ENCODE measurements at regions not wholly inside any gene's neighbourhood (a gene's known extent, or its start where the extent isn't known, plus 50 kb on each side); places are given as distances from the start of the nearest gene placed in this dataset.

DNA sequence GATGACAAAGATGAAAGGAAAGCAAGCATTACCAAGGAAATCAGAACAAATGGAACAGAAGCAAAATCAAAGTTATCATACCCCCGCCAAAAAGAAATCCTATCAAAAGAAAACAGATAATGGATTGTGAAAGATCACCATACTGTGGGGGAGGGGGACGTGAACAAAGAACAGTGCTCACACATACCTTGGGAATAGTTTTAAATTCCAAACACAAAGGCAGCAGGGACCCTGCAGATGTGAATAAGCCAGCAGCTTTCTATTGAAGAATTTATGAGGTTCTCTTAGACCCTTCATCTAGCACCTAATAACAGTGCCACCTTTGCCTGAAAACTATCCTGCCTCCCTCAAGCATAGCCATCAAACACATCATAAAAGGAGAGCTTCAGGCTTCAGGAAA, 94.0 kb downstream of the AKR1D1 start:
- no peaks in the 10 kb centered on the region for H4K20me1 ChIP-seq (ENCODE audit: insufficient read depth)
- no peaks in the 10 kb centered on the region for H3K27me3 ChIP-seq (ENCODE audit: insufficient read depth, low read length)
- H3K9me2 ChIP-seq (ENCODE audit: insufficient read depth), result no peaks in the 10 kb centered on the region
- no peak overlapping the region for H3K4me2 ChIP-seq (ENCODE audit: low read length)
- DNase-seq (ENCODE audit: low read depth, low spot score), result no peak
- H3K4me1 ChIP-seq (ENCODE audit: control insufficient read depth in 1 of 2, insufficient read depth in 2 of 2, low read length in 2 of 2), result no peaks in the 10 kb centered on the region
- POLR2A ChIA-PET, result no interaction called here
- no peak for TF ChIP-seq RAD21 (IDR thresholded peaks at IDR 0.05; ENCODE audit: low read depth)
- TF ChIP-seq POLR2AphosphoS5 (IDR thresholded peaks at IDR 0.05; ENCODE audit: low read depth, low read length), result no peak
- TF ChIP-seq POLR2A (IDR thresholded peaks at IDR 0.05; ENCODE audit: borderline replicate concordance, extremely low read depth, insufficient read depth, insufficient read length), result no peak
- TF ChIP-seq YY1 (IDR thresholded peaks at IDR 0.05; ENCODE audit: extremely low read depth, insufficient replicate concordance, low read depth, low read length), result no peak
- no peak for TF ChIP-seq EGR1 (IDR thresholded peaks at IDR 0.05; ENCODE audit: low read depth)
- TF ChIP-seq ELF1 (IDR thresholded peaks at IDR 0.05; ENCODE audit: borderline replicate concordance, low read depth), result no peak
- TF ChIP-seq SRF (IDR thresholded peaks at IDR 0.05; ENCODE audit: low read depth), result no peak
- no peak for TF ChIP-seq REST (IDR thresholded peaks at IDR 0.05; ENCODE audit: low read depth)
- no peak for TF ChIP-seq MAX (IDR thresholded peaks at IDR 0.05)
- no peak for TF ChIP-seq ZNF274 (IDR thresholded peaks at IDR 0.05; ENCODE audit: low read depth, low read length)
- TF ChIP-seq TCF7L2 (IDR thresholded peaks at IDR 0.05; ENCODE audit: borderline replicate concordance, extremely low read depth, insufficient read depth, insufficient read length), result no peak
- TF ChIP-seq SP1 (IDR thresholded peaks at IDR 0.05; ENCODE audit: low read depth), result no peak
- no peak for TF ChIP-seq CBX3 (IDR thresholded peaks at IDR 0.05; ENCODE audit: low read depth)
- TF ChIP-seq, protein P1, sequence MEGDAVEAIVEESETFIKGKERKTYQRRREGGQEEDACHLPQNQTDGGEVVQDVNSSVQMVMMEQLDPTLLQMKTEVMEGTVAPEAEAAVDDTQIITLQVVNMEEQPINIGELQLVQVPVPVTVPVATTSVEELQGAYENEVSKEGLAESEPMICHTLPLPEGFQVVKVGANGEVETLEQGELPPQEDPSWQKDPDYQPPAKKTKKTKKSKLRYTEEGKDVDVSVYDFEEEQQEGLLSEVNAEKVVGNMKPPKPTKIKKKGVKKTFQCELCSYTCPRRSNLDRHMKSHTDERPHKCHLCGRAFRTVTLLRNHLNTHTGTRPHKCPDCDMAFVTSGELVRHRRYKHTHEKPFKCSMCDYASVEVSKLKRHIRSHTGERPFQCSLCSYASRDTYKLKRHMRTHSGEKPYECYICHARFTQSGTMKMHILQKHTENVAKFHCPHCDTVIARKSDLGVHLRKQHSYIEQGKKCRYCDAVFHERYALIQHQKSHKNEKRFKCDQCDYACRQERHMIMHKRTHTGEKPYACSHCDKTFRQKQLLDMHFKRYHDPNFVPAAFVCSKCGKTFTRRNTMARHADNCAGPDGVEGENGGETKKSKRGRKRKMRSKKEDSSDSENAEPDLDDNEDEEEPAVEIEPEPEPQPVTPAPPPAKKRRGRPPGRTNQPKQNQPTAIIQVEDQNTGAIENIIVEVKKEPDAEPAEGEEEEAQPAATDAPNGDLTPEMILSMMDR (IDR thresholded peaks at IDR 0.05 in 2 of 3, conservative IDR thresholded peaks at IDR 0.05 in 1 of 3; ENCODE audit: borderline replicate concordance in 1 of 3, insufficient read depth in 1 of 3, low read depth in 2 of 3, low read length in 2 of 3), result no peak
- TF ChIP-seq, protein P2, sequence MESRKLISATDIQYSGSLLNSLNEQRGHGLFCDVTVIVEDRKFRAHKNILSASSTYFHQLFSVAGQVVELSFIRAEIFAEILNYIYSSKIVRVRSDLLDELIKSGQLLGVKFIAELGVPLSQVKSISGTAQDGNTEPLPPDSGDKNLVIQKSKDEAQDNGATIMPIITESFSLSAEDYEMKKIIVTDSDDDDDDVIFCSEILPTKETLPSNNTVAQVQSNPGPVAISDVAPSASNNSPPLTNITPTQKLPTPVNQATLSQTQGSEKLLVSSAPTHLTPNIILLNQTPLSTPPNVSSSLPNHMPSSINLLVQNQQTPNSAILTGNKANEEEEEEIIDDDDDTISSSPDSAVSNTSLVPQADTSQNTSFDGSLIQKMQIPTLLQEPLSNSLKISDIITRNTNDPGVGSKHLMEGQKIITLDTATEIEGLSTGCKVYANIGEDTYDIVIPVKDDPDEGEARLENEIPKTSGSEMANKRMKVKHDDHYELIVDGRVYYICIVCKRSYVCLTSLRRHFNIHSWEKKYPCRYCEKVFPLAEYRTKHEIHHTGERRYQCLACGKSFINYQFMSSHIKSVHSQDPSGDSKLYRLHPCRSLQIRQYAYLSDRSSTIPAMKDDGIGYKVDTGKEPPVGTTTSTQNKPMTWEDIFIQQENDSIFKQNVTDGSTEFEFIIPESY (IDR thresholded peaks at IDR 0.05; ENCODE audit: extremely low read depth, insufficient replicate concordance, low read length), result no peak
- TF ChIP-seq CEBPB (IDR thresholded peaks at IDR 0.05; ENCODE audit: low read depth), result no peak
- TF ChIP-seq ATF3 (IDR thresholded peaks at IDR 0.05), result no peak
- no peak for TF ChIP-seq ZFX (IDR thresholded peaks at IDR 0.05)
- no TSS peak for BruUV-seq (replicated peaks)
- intact Hi-C loops (cut with micrococcal nuclease), result no loop called here
- no peak overlapping the region for H3K9ac ChIP-seq (ENCODE audit: low read length)
- H3K4me3 ChIP-seq (replicated peaks in 1 of 2; ENCODE audit: low read depth in 1 of 2, low read length in 2 of 2), result no peak overlapping the region
- H3K27ac ChIP-seq (ENCODE audit: low read depth, low read length), result no peak overlapping the region
- no peaks in the 10 kb centered on the region; a peak in 1 of 4 replicates for H3K36me3 ChIP-seq (ENCODE audit: control insufficient read depth in 1 of 2, insufficient read depth in 2 of 2, low read length in 2 of 2)
- CTCF ChIA-PET, result interaction anchor here (0.6 to 1.2 kb wide), 2 partner anchors 9 to 557 kb away, joined by 3 read pairs; no protein-coding TSS in a partner anchor
- ATAC-seq, result no peak
- H2AFZ ChIP-seq (ENCODE audit: low read depth, low read length, poor library complexity, severe bottlenecking), result no peak overlapping the region
- RAD21 ChIA-PET (ENCODE audit: low non-redundant PET in 1 of 2, low total read pairs in 2 of 2, uncharacterized antibody in 2 of 2, unreplicated experiment in 2 of 2), result no interaction called here
- no peaks in the 10 kb centered on the region for H3K79me2 ChIP-seq (ENCODE audit: insufficient read depth, low read length)
- H3K9me3 ChIP-seq (ENCODE audit: control insufficient read depth in 1 of 2, insufficient read depth in 1 of 2, low read depth in 1 of 2, low read length in 2 of 2), result no peaks in the 10 kb centered on the region

All from HCT116 (cell line).